Keratinocyte (primary cell): ENCODE measurements at regions not wholly inside any gene's neighbourhood (a gene's known extent, or its start where the extent isn't known, plus 50 kb on each side); places are given as distances from the start of the nearest gene placed in this dataset.

Source experiments
- EZH2 ChIP-seq: IDR thresholded peaks from one replicate; pipeline ENCODE4 v1.6.1; 2012; ENCODE audit warnings: inconsistent platforms, mild to moderate bottlenecking, low read length, moderate library complexity
- TF ChIP-seq, protein P1 (sequence below), 3 experiments: IDR thresholded peaks in 1 of 3; conservative IDR thresholded peaks in 1 of 3; optimal IDR thresholded peaks in 1 of 3; 2 replicates in 2 of 3; 3 replicates in 1 of 3; pipeline versions ENCODE3 to v1.5.1; 2011; ENCODE audit warnings: low read length in 3 of 3, mild to moderate bottlenecking in 3 of 3, moderate library complexity in 2 of 3, control low read depth in 1 of 3, inconsistent platforms in 1 of 3; ENCODE audit not compliant: insufficient read depth in 2 of 3; ENCODE audit errors: extremely low read depth in 1 of 3

DNA sequence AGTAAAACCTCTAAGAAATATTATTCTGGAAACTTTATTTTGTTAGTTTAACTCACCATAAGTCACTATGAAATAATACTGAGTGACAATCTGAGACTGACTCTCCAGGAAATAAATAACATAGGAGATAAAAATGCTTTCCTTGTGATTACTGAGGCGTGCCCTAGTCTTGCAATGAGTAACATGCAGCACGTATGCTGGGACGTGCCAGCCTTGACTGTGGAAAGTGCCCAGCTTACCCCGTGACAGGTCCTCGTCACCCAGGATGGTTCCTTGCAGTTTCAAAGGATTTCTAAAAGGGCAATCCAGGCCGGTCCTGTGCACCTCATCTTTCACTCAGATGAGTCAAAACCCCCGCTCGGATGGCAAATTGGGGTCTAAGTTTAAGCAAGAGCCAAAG, 720.8 kb upstream of the ADAMTS16 start:
- TF ChIP-seq, protein P1, sequence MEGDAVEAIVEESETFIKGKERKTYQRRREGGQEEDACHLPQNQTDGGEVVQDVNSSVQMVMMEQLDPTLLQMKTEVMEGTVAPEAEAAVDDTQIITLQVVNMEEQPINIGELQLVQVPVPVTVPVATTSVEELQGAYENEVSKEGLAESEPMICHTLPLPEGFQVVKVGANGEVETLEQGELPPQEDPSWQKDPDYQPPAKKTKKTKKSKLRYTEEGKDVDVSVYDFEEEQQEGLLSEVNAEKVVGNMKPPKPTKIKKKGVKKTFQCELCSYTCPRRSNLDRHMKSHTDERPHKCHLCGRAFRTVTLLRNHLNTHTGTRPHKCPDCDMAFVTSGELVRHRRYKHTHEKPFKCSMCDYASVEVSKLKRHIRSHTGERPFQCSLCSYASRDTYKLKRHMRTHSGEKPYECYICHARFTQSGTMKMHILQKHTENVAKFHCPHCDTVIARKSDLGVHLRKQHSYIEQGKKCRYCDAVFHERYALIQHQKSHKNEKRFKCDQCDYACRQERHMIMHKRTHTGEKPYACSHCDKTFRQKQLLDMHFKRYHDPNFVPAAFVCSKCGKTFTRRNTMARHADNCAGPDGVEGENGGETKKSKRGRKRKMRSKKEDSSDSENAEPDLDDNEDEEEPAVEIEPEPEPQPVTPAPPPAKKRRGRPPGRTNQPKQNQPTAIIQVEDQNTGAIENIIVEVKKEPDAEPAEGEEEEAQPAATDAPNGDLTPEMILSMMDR (optimal IDR thresholded peaks at IDR 0.05 in 1 of 3, IDR thresholded peaks at IDR 0.05 in 1 of 3, conservative IDR thresholded peaks at IDR 0.05 in 1 of 3; ENCODE audit: extremely low read depth in 1 of 3, insufficient read depth in 2 of 3, low read length in 3 of 3): no peak
- no peak for TF ChIP-seq EZH2
